Mesenchymal stem cell (in vitro differentiated cells and primary cell): ENCODE measurements at regions not wholly inside any gene's neighbourhood (a gene's known extent, or its start where the extent isn't known, plus 50 kb on each side); places are given as distances from the start of the nearest gene placed in this dataset.

Source experiments
- DNase-seq: peaks from one replicate; pipeline ENCODE4 v3.0.0-alpha.2; 2013
- H2AFZ ChIP-seq: one replicate; pipeline ENCODE4 v1.6.1; 2013; ENCODE audit warnings: low read depth, mild to moderate bottlenecking, control low read depth, inconsistent platforms, low read length, moderate library complexity
- H2AK5ac ChIP-seq: 2 replicates; pipeline ENCODE4 v1.6.1; 2013; ENCODE audit warnings: low read length, moderate library complexity, mild to moderate bottlenecking, inconsistent platforms; ENCODE audit not compliant: severe bottlenecking
- H2BK120ac ChIP-seq: one replicate; pipeline ENCODE4 v1.6.1; 2013; ENCODE audit warnings: low read depth, mild to moderate bottlenecking, inconsistent platforms, low read length, moderate library complexity
- H2BK12ac ChIP-seq, 2 experiments: one replicate each; pipeline ENCODE4 v1.6.1; 2013; ENCODE audit warnings: inconsistent platforms in 2 of 2, low read length in 2 of 2, mild to moderate bottlenecking in 2 of 2, moderate library complexity in 2 of 2, control low read depth in 1 of 2
- H2BK15ac ChIP-seq: one replicate; pipeline ENCODE4 v1.6.1; 2013; ENCODE audit warnings: mild to moderate bottlenecking, low read depth, inconsistent platforms; ENCODE audit not compliant: poor library complexity, severe bottlenecking
- H2BK5ac ChIP-seq: 2 replicates; pipeline ENCODE4 v1.6.1; 2013; ENCODE audit warnings: low read depth, mild to moderate bottlenecking, low read length, control low read depth, inconsistent platforms; ENCODE audit not compliant: poor library complexity, severe bottlenecking
- H3K14ac ChIP-seq, 2 experiments: one replicate each; pipeline ENCODE4 v1.6.1; 2013; ENCODE audit warnings: inconsistent platforms in 2 of 2, low read length in 2 of 2, control low read depth in 1 of 2, mild to moderate bottlenecking in 1 of 2, moderate library complexity in 1 of 2
- H3K18ac ChIP-seq, 2 experiments: one replicate each; pipeline ENCODE4 v1.6.1; 2013; ENCODE audit warnings: inconsistent platforms in 2 of 2, low read length in 2 of 2, control low read depth in 1 of 2, low read depth in 1 of 2, mild to moderate bottlenecking in 1 of 2
- H3K23ac ChIP-seq, 2 experiments: one replicate each; pipeline ENCODE4 v1.6.1; 2013; ENCODE audit warnings: inconsistent platforms in 2 of 2, low read length in 2 of 2, mild to moderate bottlenecking in 2 of 2, moderate library complexity in 2 of 2, control low read depth in 1 of 2
- H3K27ac ChIP-seq: 2 replicates; pipeline ENCODE4 v1.5.1; 2013; ENCODE audit warnings: mild to moderate bottlenecking, moderate library complexity, low read length, control low read depth, inconsistent platforms; ENCODE audit not compliant: poor library complexity, severe bottlenecking
- H3K27me3 ChIP-seq, 2 experiments: 2 replicates each; pipeline versions ENCODE4 v1.6.1 to v1.7.0; 2013; ENCODE audit warnings: low read length in 2 of 2, mild to moderate bottlenecking in 2 of 2, moderate library complexity in 2 of 2, control low read depth in 1 of 2, inconsistent platforms in 1 of 2; ENCODE audit not compliant: control insufficient read depth in 1 of 2, insufficient read depth in 1 of 2
- H3K36me3 ChIP-seq, 2 experiments: 2 replicates each; pipeline versions ENCODE4 v1.6.1 to v1.7.0; 2013; ENCODE audit warnings: low read length in 2 of 2, control low read depth in 1 of 2, inconsistent platforms in 1 of 2, low read depth in 1 of 2, mild to moderate bottlenecking in 1 of 2; ENCODE audit not compliant: insufficient read depth in 2 of 2, control insufficient read depth in 1 of 2
- H3K4ac ChIP-seq, 2 experiments: one replicate each; pipeline ENCODE4 v1.6.1; 2013; ENCODE audit warnings: inconsistent platforms in 2 of 2, low read length in 2 of 2, mild to moderate bottlenecking in 2 of 2, moderate library complexity in 2 of 2, control low read depth in 1 of 2, low read depth in 1 of 2
- H3K4me1 ChIP-seq: 2 replicates; pipeline ENCODE4 v1.6.1; 2013; ENCODE audit warnings: low read depth, low read length, control low read depth; ENCODE audit not compliant: control insufficient read depth, insufficient read depth
- H3K4me2 ChIP-seq: 2 replicates; pipeline ENCODE4 v1.6.1; 2013; ENCODE audit warnings: low read length, mild to moderate bottlenecking, inconsistent platforms; ENCODE audit not compliant: poor library complexity, severe bottlenecking
- H3K4me3 ChIP-seq, 2 experiments: 2 replicates each; pipeline versions ENCODE4 v1.5.1 to v1.7.0; 2013; ENCODE audit warnings: low read length in 2 of 2, mild to moderate bottlenecking in 2 of 2, control low read depth in 1 of 2, low read depth in 1 of 2; ENCODE audit not compliant: insufficient read depth in 1 of 2
- H3K79me1 ChIP-seq: replicated peaks from 2 replicates; pipeline ENCODE4 v1.6.1; 2013; ENCODE audit warnings: mild to moderate bottlenecking, control low read depth, low read length, inconsistent platforms; ENCODE audit not compliant: poor library complexity, severe bottlenecking
- H3K9ac ChIP-seq: 2 replicates; pipeline ENCODE4 v1.7.0; 2013; ENCODE audit warnings: mild to moderate bottlenecking, low read length, moderate library complexity
- H3K9me3 ChIP-seq: 2 replicates; pipeline ENCODE4 v1.7.0; 2013; ENCODE audit warnings: mild to moderate bottlenecking, low read length; ENCODE audit not compliant: control insufficient read depth
- H4K8ac ChIP-seq: one replicate; pipeline ENCODE4 v1.6.1; 2013; ENCODE audit warnings: inconsistent platforms, mild to moderate bottlenecking, low read length, moderate library complexity
- H4K91ac ChIP-seq: one replicate; pipeline ENCODE4 v1.6.1; 2013; ENCODE audit warnings: mild to moderate bottlenecking, low read length, inconsistent platforms
- WGBS: methylation state at CpG from one replicate; pipeline ENCODE4 v1.1.7; 2013; ENCODE audit warnings: mixed read lengths; 5-methylcytosine and 5-hydroxymethylcytosine counted together

DNA sequence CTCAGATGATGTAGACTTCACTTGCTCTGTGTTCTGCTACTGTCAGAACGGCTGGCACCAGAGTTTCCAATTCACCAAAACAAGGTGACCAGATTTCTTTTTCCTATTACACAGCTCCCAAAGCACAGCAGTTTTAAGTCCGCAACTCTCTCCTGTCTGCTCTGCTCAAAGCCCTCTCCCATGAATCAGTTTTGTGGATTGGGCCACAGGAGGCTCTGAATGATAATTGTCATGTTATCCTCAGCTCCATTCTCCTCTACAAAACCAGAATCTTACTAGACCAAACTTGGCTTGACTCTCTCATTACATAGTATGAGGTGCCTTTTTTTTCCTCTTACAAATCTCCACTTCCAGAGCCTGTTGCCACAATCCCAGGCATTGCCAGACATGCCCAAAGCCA lies 223.5 kb downstream of the SNX13 start:
- Histone ChIP-seq H2BK5ac (no peak overlapping the region), H3K79me1 (no peaks in the 10 kb centered on the region), H2BK12ac (no peak overlapping the region), H2BK120ac (peak overlapping the region; percentile 34), H3K14ac (no peak overlapping the region), H2BK15ac (no peak overlapping the region), H4K91ac (no peak overlapping the region), H3K27me3 (no peaks in the 10 kb centered on the region), H3K9me3 (no peaks in the 10 kb centered on the region), H3K4ac (no peak overlapping the region), H2AK5ac (no peak overlapping the region), H3K9ac (no peak overlapping the region), H3K4me2 (no peak overlapping the region), H3K36me3 (no peaks in the 10 kb centered on the region), H3K27ac (no peak overlapping the region), H3K23ac (no peak overlapping the region), H3K4me3 (no peak overlapping the region), H3K18ac (no peak overlapping the region), H4K8ac (no peak overlapping the region), H2AFZ (no peak overlapping the region), H3K4me1 (no peaks in the 10 kb centered on the region)
- WGBS, result 68% methylated on average over 2 of the region's 2 CpGs
- no peak for DNase-seq

- Histone ChIP-seq H2BK15ac (no peak overlapping the region), H2AFZ (no peak overlapping the region), H2BK120ac (no peak overlapping the region), H3K4me3 (no peak overlapping the region), H3K18ac (no peak overlapping the region), H3K27me3 (no peaks in the 10 kb centered on the region), H3K36me3 (no peaks in the 10 kb centered on the region), H4K8ac (no peak overlapping the region), H3K79me1 (no peaks in the 10 kb centered on the region), H2AK5ac (no peak overlapping the region), H2BK12ac (no peak overlapping the region), H3K4ac (no peak overlapping the region), H3K9ac (no peak overlapping the region), H3K23ac (no peak overlapping the region), H3K9me3 (no peaks in the 10 kb centered on the region), H4K91ac (no peak overlapping the region), H3K27ac (no peak overlapping the region), H3K4me1 (no peaks in the 10 kb centered on the region), H3K4me2 (no peak overlapping the region), H3K14ac (no peak overlapping the region), H2BK5ac (no peak overlapping the region)
- WGBS, result 89% methylated on average over 5 of the region's 5 CpGs
- no peak for DNase-seq
Observed at GRCh38 chr7:17719998-17720397, 220.3 kb downstream of the SNX13 start.

DNA sequence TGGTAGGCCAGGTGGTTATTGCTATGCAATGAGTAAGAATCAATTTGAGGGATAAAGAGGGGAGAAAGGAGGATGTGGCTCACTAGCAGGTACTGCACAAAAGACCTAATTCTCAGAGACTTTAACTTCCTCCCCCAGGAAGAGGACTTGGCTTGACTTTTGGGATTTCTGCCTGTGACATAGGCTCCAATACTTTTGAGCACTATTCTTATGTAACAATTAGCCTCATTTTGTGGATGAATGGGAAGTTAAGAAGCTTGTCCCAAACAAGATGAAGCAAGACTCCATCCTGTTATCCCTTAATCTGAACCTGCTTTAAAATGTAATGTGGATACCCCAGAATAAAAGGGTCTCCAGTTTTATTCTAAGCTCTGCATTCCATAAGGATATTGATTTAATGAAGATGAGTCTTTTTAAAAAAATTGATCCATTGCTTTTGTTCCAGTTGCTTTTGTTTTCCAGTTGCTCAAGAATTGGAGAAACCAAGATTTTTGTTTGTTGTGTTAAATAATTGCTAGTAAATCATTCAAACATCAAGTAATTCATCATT lies 218.5 kb downstream of the SNX13 start:
- Histone ChIP-seq H2BK120ac (no peak overlapping the region), H2BK5ac (no peak overlapping the region), H3K4me3 (no peak overlapping the region), H3K27me3 (no peaks in the 10 kb centered on the region), H3K79me1 (no peaks in the 10 kb centered on the region), H3K4me1 (no peaks in the 10 kb centered on the region), H2AK5ac (no peak overlapping the region), H3K23ac (no peak overlapping the region), H3K9ac (no peak overlapping the region), H3K18ac (no peak overlapping the region), H2BK15ac (no peak overlapping the region), H3K36me3 (no peaks in the 10 kb centered on the region), H4K8ac (no peak overlapping the region), H3K9me3 (no peaks in the 10 kb centered on the region), H2BK12ac (no peak overlapping the region), H4K91ac (no peak overlapping the region), H3K4ac (no peak overlapping the region), H2AFZ (no peak overlapping the region), H3K14ac (no peak overlapping the region), H3K27ac (no peak overlapping the region), H3K4me2 (no peak overlapping the region)
- DNase-seq, result no peak

- H3K36me3 ChIP-seq, result no peaks in the 10 kb centered on the region
- no peak overlapping the region for H2AK5ac ChIP-seq
- H2AFZ ChIP-seq, result no peak overlapping the region
- no peak overlapping the region for H3K4me2 ChIP-seq
- no peak for DNase-seq
- no peak overlapping the region for H3K23ac ChIP-seq
- H3K79me1 ChIP-seq, result no peaks in the 10 kb centered on the region
- H2BK12ac ChIP-seq, result no peak overlapping the region
- no peak overlapping the region for H3K4ac ChIP-seq
- H2BK5ac ChIP-seq, result no peak overlapping the region
- no peak overlapping the region for H3K27ac ChIP-seq
- no peak overlapping the region for H3K9ac ChIP-seq
- no peak overlapping the region for H3K14ac ChIP-seq
- H2BK120ac ChIP-seq, result no peak overlapping the region
- H4K91ac ChIP-seq, result no peak overlapping the region
- no peak overlapping the region for H3K4me3 ChIP-seq
- no peaks in the 10 kb centered on the region for H3K27me3 ChIP-seq
- no peaks in the 10 kb centered on the region for H3K9me3 ChIP-seq
- no peak overlapping the region for H4K8ac ChIP-seq
- H3K4me1 ChIP-seq, result no peaks in the 10 kb centered on the region
- no peak overlapping the region for H2BK15ac ChIP-seq
- H3K18ac ChIP-seq, result no peak overlapping the region
- WGBS, result 97% methylated on average over 2 of the region's 2 CpGs
Observed at GRCh38 chr7:17722798-17723197, 217.5 kb downstream of the SNX13 start.
